GM23338 (cell line): ENCODE measurements at regions not wholly inside any gene's neighbourhood (a gene's known extent, or its start where the extent isn't known, plus 50 kb on each side); places are given as distances from the start of the nearest gene placed in this dataset.

Source experiments
- ATAC-seq: fragments of 200-7000 bp; cut with Tn5 transposase; 3 replicates; pipeline ENCODE4 v1.9.1; 2020
- DNase-seq: peaks from one replicate; pipeline ENCODE4 v3.0.0-alpha.2; 2015; ENCODE audit warnings: low spot score
- H2AFZ ChIP-seq: fragments of 200-600 bp; sonication (generic); 2 replicates; pipeline ENCODE4 v1.8.0; 2016; ENCODE audit warnings: antibody characterized with exemption, mild to moderate bottlenecking, moderate library complexity
- H3F3A ChIP-seq: fragments of 200-600 bp; sonication (generic); replicated peaks from 2 replicates; pipeline ENCODE4 v1.8.0; 2017; ENCODE audit warnings: antibody characterized with exemption, mixed run types, low read depth
- H3K27ac ChIP-seq: fragments of 200-600 bp; sonication (generic); 2 replicates; pipeline ENCODE4 v1.6.1; 2016; ENCODE audit warnings: low read depth
- H3K27me3 ChIP-seq: fragments of 200-600 bp; sonication (generic); 2 replicates; pipeline ENCODE4 v1.8.0; 2016; ENCODE audit warnings: mild to moderate bottlenecking, mixed run types, moderate library complexity; ENCODE audit not compliant: insufficient read depth
- H3K36me3 ChIP-seq: fragments of 200-600 bp; sonication (generic); 2 replicates; pipeline ENCODE4 v1.8.0; 2016; ENCODE audit warnings: mild to moderate bottlenecking; ENCODE audit not compliant: insufficient read depth
- H3K4me1 ChIP-seq: fragments of 200-600 bp; sonication (generic); 2 replicates; pipeline ENCODE4 v1.8.0; 2016; ENCODE audit warnings: mild to moderate bottlenecking, moderate library complexity; ENCODE audit not compliant: insufficient read depth
- H3K4me2 ChIP-seq: fragments of 200-600 bp; sonication (generic); 2 replicates; pipeline ENCODE4 v1.7.1; 2017; ENCODE audit warnings: mixed run types
- H3K4me3 ChIP-seq: fragments of 200-600 bp; sonication (generic); 2 replicates; pipeline ENCODE4 v1.6.1; 2016; ENCODE audit warnings: mixed run types
- H3K79me2 ChIP-seq: fragments of 200-600 bp; sonication (generic); replicated peaks from 2 replicates; pipeline ENCODE4 v1.8.0; 2017; ENCODE audit warnings: mild to moderate bottlenecking; ENCODE audit not compliant: insufficient read depth
- H3K9me2 ChIP-seq: fragments of 200-600 bp; sonication (generic); 2 replicates; pipeline ENCODE4 v1.8.0; 2017; ENCODE audit not compliant: insufficient read depth
- H4K20me1 ChIP-seq: fragments of 200-600 bp; sonication (generic); replicated peaks from 2 replicates; pipeline ENCODE4 v1.8.0; 2017; ENCODE audit warnings: mild to moderate bottlenecking; ENCODE audit not compliant: insufficient read depth
- H3K27ac Mint-ChIP-seq: 2 replicates; pipeline ENCODE4 v1.8.0; 2020; ENCODE audit warnings: inconsistent platforms, mild to moderate bottlenecking, moderate library complexity, mixed read lengths
- H3K27me3 Mint-ChIP-seq: 3 replicates; pipeline ENCODE4 v1.8.0; 2022; ENCODE audit warnings: low read depth, mild to moderate bottlenecking, moderate library complexity, mixed read lengths, inconsistent platforms; ENCODE audit not compliant: insufficient read depth, poor library complexity
- H3K36me3 Mint-ChIP-seq: 3 replicates; pipeline ENCODE4 v1.8.0; 2021; ENCODE audit warnings: low read depth, mild to moderate bottlenecking, inconsistent platforms, moderate library complexity, mixed read lengths
- H3K4me1 Mint-ChIP-seq: 3 replicates; pipeline ENCODE4 v1.8.0; 2020; ENCODE audit warnings: mild to moderate bottlenecking, inconsistent platforms, mixed read lengths
- H3K4me3 Mint-ChIP-seq: 3 replicates; pipeline ENCODE4 v1.8.0; 2021; ENCODE audit warnings: moderate library complexity, mild to moderate bottlenecking, inconsistent platforms, mixed read lengths
- H3K9me3 Mint-ChIP-seq: 3 replicates; pipeline ENCODE4 v1.8.0; 2020; ENCODE audit warnings: moderate library complexity, mild to moderate bottlenecking, inconsistent platforms, mixed read lengths
- EZH2phosphoT487 ChIP-seq: fragments of 200-600 bp; sonication (generic); IDR thresholded peaks from one replicate; pipeline ENCODE4 v1.8.1; 2018; ENCODE audit warnings: antibody characterized with exemption; ENCODE audit not compliant: unreplicated experiment
- STAT1 ChIP-seq: IDR thresholded peaks from one replicate; pipeline ENCODE4 v1.6.1; 2016; ENCODE audit warnings: antibody characterized with exemption; ENCODE audit not compliant: unreplicated experiment
- ZNF114 ChIP-seq: fragments of 250-450 bp; sonication (Bioruptor Pico); IDR thresholded peaks from 2 replicates; pipeline ENCODE4 v1.5.0; 2020; ENCODE audit warnings: mild to moderate bottlenecking, moderate library complexity
- ZNF331 ChIP-seq: fragments of 250-450 bp; sonication (Bioruptor Pico); IDR thresholded peaks from 2 replicates; pipeline ENCODE4 v1.5.0; 2020; ENCODE audit warnings: low read depth, mild to moderate bottlenecking, moderate library complexity
- TF ChIP-seq, protein P1 (sequence below): IDR thresholded peaks from 2 replicates; pipeline ENCODE4 v1.6.1; 2016; ENCODE audit warnings: antibody characterized with exemption
- TF ChIP-seq, protein P2 (sequence below), 2 experiments: fragments of 200-600 bp in 1 of 2; sonication (generic) in 1 of 2; conservative IDR thresholded peaks; 2 replicates each; pipeline versions ENCODE4 v1.5.1 to v1.6.1; 2016 to 2017; ENCODE audit warnings: antibody characterized with exemption in 2 of 2, low read depth in 2 of 2, mild to moderate bottlenecking in 2 of 2, moderate library complexity in 1 of 2
- TF ChIP-seq, protein P3 (sequence below): IDR thresholded peaks from one replicate; pipeline ENCODE4 v1.6.1; 2018; ENCODE audit warnings: antibody characterized with exemption; ENCODE audit not compliant: unreplicated experiment
- TF ChIP-seq, protein P4 (sequence below): fragments of 250-450 bp; sonication (Bioruptor Pico); IDR thresholded peaks from 2 replicates; pipeline ENCODE4 v1.5.0; 2020; ENCODE audit warnings: mild to moderate bottlenecking, moderate library complexity

DNA sequence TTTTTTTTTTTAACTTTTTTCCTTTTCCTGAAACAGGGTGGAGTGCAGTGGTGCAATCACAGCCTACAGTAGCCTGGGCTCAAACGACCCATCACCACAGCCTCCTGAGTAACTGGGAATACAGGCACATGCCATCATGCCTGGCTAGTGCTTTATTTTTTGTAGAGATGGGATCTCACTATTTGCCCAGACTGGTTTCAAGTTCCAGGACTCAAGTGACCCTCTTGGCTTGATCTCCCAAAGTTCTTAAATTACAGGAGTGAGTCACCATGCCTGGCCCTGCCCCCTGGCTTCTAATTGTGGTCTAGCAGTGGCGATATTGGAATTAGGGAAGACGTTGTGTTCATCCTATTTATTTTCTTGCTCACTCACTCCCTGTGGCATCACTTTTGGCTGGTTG lies 1138.4 kb downstream of the SI start:
- Histone ChIP-seq H3K27me3 (no peaks in the 10 kb centered on the region), H3K36me3 (no peaks in the 10 kb centered on the region), H3K4me1 (no peaks in the 10 kb centered on the region), H3F3A (no peaks in the 10 kb centered on the region), H3K4me2 (no peak overlapping the region), H3K79me2 (no peaks in the 10 kb centered on the region), H2AFZ (no peak overlapping the region), H4K20me1 (no peaks in the 10 kb centered on the region), H3K9me2 (no peaks in the 10 kb centered on the region), H3K4me3 (no peak overlapping the region), H3K27ac (no peak overlapping the region)
- Mint-ChIP-seq H3K27ac (no peak overlapping the region), H3K4me3 (no peak overlapping the region), H3K4me1 (no peaks in the 10 kb centered on the region), H3K27me3 (no peaks in the 10 kb centered on the region), H3K36me3 (peaks cover 28% of the 10 kb centered on the region), H3K9me3 (peaks cover 40% of the 10 kb centered on the region)
- TF ChIP-seq, protein P1, sequence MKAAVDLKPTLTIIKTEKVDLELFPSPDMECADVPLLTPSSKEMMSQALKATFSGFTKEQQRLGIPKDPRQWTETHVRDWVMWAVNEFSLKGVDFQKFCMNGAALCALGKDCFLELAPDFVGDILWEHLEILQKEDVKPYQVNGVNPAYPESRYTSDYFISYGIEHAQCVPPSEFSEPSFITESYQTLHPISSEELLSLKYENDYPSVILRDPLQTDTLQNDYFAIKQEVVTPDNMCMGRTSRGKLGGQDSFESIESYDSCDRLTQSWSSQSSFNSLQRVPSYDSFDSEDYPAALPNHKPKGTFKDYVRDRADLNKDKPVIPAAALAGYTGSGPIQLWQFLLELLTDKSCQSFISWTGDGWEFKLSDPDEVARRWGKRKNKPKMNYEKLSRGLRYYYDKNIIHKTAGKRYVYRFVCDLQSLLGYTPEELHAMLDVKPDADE = no peak
- TF ChIP-seq ZNF114 (CRISPR knock-in tag) (no peak), ZNF331 (CRISPR knock-in tag) (no peak), EZH2phosphoT487 (no peak), STAT1 (no peak)
- TF ChIP-seq, protein P2, sequence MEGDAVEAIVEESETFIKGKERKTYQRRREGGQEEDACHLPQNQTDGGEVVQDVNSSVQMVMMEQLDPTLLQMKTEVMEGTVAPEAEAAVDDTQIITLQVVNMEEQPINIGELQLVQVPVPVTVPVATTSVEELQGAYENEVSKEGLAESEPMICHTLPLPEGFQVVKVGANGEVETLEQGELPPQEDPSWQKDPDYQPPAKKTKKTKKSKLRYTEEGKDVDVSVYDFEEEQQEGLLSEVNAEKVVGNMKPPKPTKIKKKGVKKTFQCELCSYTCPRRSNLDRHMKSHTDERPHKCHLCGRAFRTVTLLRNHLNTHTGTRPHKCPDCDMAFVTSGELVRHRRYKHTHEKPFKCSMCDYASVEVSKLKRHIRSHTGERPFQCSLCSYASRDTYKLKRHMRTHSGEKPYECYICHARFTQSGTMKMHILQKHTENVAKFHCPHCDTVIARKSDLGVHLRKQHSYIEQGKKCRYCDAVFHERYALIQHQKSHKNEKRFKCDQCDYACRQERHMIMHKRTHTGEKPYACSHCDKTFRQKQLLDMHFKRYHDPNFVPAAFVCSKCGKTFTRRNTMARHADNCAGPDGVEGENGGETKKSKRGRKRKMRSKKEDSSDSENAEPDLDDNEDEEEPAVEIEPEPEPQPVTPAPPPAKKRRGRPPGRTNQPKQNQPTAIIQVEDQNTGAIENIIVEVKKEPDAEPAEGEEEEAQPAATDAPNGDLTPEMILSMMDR (conservative IDR thresholded peaks at IDR 0.05; ENCODE audit: low read depth in 2 of 2) = peak; percentile 35 to 57
- TF ChIP-seq, protein P3, sequence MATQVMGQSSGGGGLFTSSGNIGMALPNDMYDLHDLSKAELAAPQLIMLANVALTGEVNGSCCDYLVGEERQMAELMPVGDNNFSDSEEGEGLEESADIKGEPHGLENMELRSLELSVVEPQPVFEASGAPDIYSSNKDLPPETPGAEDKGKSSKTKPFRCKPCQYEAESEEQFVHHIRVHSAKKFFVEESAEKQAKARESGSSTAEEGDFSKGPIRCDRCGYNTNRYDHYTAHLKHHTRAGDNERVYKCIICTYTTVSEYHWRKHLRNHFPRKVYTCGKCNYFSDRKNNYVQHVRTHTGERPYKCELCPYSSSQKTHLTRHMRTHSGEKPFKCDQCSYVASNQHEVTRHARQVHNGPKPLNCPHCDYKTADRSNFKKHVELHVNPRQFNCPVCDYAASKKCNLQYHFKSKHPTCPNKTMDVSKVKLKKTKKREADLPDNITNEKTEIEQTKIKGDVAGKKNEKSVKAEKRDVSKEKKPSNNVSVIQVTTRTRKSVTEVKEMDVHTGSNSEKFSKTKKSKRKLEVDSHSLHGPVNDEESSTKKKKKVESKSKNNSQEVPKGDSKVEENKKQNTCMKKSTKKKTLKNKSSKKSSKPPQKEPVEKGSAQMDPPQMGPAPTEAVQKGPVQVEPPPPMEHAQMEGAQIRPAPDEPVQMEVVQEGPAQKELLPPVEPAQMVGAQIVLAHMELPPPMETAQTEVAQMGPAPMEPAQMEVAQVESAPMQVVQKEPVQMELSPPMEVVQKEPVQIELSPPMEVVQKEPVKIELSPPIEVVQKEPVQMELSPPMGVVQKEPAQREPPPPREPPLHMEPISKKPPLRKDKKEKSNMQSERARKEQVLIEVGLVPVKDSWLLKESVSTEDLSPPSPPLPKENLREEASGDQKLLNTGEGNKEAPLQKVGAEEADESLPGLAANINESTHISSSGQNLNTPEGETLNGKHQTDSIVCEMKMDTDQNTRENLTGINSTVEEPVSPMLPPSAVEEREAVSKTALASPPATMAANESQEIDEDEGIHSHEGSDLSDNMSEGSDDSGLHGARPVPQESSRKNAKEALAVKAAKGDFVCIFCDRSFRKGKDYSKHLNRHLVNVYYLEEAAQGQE = no peak
- ATAC-seq (no peak), DNase-seq (peak; percentile 37)

DNA sequence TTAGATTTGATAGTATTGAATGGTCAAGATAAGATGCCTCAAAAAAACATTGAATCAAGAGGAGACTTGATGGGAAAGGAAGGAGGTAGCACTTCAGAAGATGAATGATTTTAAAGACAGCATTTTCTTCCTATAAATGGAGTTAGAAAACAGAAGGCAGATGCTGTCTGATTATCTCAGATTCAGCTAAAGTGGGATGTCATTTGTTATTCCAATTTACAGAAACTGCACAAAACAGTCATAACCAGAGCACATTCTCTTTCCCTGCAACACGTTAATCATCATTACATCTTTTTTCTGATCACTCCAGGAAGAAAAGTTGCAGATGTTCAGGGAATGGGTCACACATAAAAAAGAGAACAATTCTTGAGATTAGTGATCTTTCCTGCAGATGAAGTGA lies 1141.8 kb downstream of the SI start:
- Histone ChIP-seq H4K20me1 (no peaks in the 10 kb centered on the region), H3K4me1 (no peaks in the 10 kb centered on the region), H3K4me3 (no peak overlapping the region), H3K27me3 (no peaks in the 10 kb centered on the region), H3K36me3 (no peaks in the 10 kb centered on the region), H3F3A (no peaks in the 10 kb centered on the region), H3K4me2 (no peak overlapping the region), H3K79me2 (no peaks in the 10 kb centered on the region), H3K27ac (no peak overlapping the region), H2AFZ (no peak overlapping the region), H3K9me2 (no peaks in the 10 kb centered on the region)
- Mint-ChIP-seq H3K36me3 (peaks cover 4% of the 10 kb centered on the region; the same call in 2 of the 3 replicates), H3K4me1 (no peaks in the 10 kb centered on the region), H3K27ac (no peak overlapping the region), H3K27me3 (no peaks in the 10 kb centered on the region), H3K9me3 (peaks cover 6% of the 10 kb centered on the region; the same call in 1 of the 3 replicates), H3K4me3 (no peak overlapping the region)
- TF ChIP-seq, protein P4, sequence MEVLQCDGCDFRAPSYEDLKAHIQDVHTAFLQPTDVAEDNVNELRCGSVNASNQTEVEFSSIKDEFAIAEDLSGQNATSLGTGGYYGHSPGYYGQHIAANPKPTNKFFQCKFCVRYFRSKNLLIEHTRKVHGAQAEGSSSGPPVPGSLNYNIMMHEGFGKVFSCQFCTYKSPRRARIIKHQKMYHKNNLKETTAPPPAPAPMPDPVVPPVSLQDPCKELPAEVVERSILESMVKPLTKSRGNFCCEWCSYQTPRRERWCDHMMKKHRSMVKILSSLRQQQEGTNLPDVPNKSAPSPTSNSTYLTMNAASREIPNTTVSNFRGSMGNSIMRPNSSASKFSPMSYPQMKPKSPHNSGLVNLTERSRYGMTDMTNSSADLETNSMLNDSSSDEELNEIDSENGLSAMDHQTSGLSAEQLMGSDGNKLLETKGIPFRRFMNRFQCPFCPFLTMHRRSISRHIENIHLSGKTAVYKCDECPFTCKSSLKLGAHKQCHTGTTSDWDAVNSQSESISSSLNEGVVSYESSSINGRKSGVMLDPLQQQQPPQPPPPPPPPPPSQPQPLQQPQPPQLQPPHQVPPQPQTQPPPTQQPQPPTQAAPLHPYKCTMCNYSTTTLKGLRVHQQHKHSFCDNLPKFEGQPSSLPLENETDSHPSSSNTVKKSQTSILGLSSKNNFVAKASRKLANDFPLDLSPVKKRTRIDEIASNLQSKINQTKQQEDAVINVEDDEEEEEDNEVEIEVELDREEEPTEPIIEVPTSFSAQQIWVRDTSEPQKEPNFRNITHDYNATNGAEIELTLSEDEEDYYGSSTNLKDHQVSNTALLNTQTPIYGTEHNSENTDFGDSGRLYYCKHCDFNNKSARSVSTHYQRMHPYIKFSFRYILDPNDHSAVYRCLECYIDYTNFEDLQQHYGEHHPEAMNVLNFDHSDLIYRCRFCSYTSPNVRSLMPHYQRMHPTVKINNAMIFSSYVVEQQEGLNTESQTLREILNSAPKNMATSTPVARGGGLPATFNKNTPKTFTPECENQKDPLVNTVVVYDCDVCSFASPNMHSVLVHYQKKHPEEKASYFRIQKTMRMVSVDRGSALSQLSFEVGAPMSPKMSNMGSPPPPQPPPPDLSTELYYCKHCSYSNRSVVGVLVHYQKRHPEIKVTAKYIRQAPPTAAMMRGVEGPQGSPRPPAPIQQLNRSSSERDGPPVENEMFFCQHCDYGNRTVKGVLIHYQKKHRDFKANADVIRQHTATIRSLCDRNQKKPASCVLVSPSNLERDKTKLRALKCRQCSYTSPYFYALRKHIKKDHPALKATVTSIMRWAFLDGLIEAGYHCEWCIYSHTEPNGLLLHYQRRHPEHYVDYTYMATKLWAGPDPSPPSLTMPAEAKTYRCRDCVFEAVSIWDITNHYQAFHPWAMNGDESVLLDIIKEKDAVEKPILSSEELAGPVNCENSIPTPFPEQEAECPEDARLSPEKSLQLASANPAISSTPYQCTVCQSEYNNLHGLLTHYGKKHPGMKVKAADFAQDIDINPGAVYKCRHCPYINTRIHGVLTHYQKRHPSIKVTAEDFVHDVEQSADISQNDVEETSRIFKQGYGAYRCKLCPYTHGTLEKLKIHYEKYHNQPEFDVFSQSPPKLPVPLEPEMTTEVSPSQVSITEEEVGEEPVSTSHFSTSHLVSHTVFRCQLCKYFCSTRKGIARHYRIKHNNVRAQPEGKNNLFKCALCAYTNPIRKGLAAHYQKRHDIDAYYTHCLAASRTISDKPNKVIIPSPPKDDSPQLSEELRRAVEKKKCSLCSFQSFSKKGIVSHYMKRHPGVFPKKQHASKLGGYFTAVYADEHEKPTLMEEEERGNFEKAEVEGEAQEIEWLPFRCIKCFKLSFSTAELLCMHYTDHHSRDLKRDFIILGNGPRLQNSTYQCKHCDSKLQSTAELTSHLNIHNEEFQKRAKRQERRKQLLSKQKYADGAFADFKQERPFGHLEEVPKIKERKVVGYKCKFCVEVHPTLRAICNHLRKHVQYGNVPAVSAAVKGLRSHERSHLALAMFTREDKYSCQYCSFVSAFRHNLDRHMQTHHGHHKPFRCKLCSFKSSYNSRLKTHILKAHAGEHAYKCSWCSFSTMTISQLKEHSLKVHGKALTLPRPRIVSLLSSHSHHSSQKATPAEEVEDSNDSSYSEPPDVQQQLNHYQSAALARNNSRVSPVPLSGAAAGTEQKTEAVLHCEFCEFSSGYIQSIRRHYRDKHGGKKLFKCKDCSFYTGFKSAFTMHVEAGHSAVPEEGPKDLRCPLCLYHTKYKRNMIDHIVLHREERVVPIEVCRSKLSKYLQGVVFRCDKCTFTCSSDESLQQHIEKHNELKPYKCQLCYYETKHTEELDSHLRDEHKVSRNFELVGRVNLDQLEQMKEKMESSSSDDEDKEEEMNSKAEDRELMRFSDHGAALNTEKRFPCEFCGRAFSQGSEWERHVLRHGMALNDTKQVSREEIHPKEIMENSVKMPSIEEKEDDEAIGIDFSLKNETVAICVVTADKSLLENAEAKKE (CRISPR knock-in tag) = no peak
- DNase-seq (no peak), ATAC-seq (no peak)
